Mammary epithelial cell (primary cell): ENCODE measurements at regions not wholly inside any gene's neighbourhood (a gene's known extent, or its start where the extent isn't known, plus 50 kb on each side); places are given as distances from the start of the nearest gene placed in this dataset.

Experiments
- CTCF ChIP-seq, 2 donors: IDR thresholded peaks in 1 of 2; conservative IDR thresholded peaks in 1 of 2; 2 replicates each; pipeline ENCODE4 v1.5.1; 2011 to 2012; ENCODE audit warnings: inconsistent platforms in 2 of 2, low read length in 2 of 2, mild to moderate bottlenecking in 2 of 2, control low read depth in 1 of 2, low read depth in 1 of 2; ENCODE audit not compliant: insufficient read depth in 1 of 2; ENCODE audit errors: extremely low read depth in 1 of 2
- EZH2 ChIP-seq: IDR thresholded peaks from 2 replicates; pipeline ENCODE4 v1.6.1; 2012; ENCODE audit warnings: low read length, inconsistent platforms, borderline replicate concordance

- no peak for TF ChIP-seq CTCF (conservative IDR thresholded peaks at IDR 0.05 in 1 of 2, IDR thresholded peaks at IDR 0.05 in 1 of 2; ENCODE audit: extremely low read depth in 1 of 2, insufficient read depth in 1 of 2, low read depth in 1 of 2, low read length in 2 of 2)
- no peak for TF ChIP-seq EZH2
Measured at GRCh38 chr14:100663761-100664052, 63.0 kb upstream of the DLK1 start.
